CD4-positive, alpha-beta memory T cell (primary cell): ENCODE measurements at regions not wholly inside any gene's neighbourhood (a gene's known extent, or its start where the extent isn't known, plus 50 kb on each side); places are given as distances from the start of the nearest gene placed in this dataset.
"Not testable (repeated sequence)": the region's sequence is repeated elsewhere in the genome, so short reads cannot be mapped to it uniquely, and the experiment has no call there.

Experiments used
- CTCF ChIA-PET: fragments of 350-600 bp; sonication (Branson Sonifier 250); formaldehyde crosslinking; loops from one replicate; lab custom pipeline; 2021; ENCODE audit warnings: inconsistent platforms; ENCODE audit not compliant: partially characterized antibody; lab: Charles Lee
- POLR2A ChIA-PET: fragments of 350-600 bp; sonication (Branson Sonifier 250); formaldehyde crosslinking; loops from one replicate; lab custom pipeline; 2021; ENCODE audit not compliant: partially characterized antibody; lab: Charles Lee
- DNase-seq, 5 donors: peaks; one replicate each; pipeline versions ENCODE4 v3.0.0 to v3.0.0-alpha.2; 2020 to 2022; ENCODE audit warnings: mixed read lengths in 1 of 5
- H3K27ac ChIP-seq: one replicate; pipeline ENCODE4 v1.7.0; 2013; ENCODE audit warnings: low read depth, low read length
- H3K27me3 ChIP-seq: 2 replicates; pipeline ENCODE4 v1.7.0; 2013; ENCODE audit warnings: mild to moderate bottlenecking, low read length, moderate library complexity; ENCODE audit not compliant: insufficient read depth
- H3K36me3 ChIP-seq: 2 replicates; pipeline ENCODE4 v1.7.0; 2013; ENCODE audit warnings: mild to moderate bottlenecking, low read length, moderate library complexity; ENCODE audit not compliant: insufficient read depth
- H3K4me1 ChIP-seq: 2 replicates; pipeline ENCODE4 v1.7.0; 2013; ENCODE audit warnings: mild to moderate bottlenecking, low read length, moderate library complexity; ENCODE audit not compliant: insufficient read depth
- H3K4me3 ChIP-seq, 2 donors: one replicate each; pipeline ENCODE4 v1.7.0; 2013; ENCODE audit warnings: low read length in 2 of 2, mild to moderate bottlenecking in 1 of 2
- H3K9me3 ChIP-seq, 2 donors: one replicate each; pipeline ENCODE4 v1.7.0; 2013; ENCODE audit warnings: low read length in 2 of 2, control low read depth in 1 of 2; ENCODE audit not compliant: control insufficient read depth in 1 of 2
- H3K27ac Mint-ChIP-seq, 7 donors: one replicate each; pipeline ENCODE4 v1.8.0; 2020 to 2021; ENCODE audit warnings: mixed read lengths in 7 of 7, mild to moderate bottlenecking in 6 of 7, inconsistent platforms in 3 of 7, moderate library complexity in 3 of 7
- H3K27me3 Mint-ChIP-seq, 2 donors: one replicate each; pipeline ENCODE4 v1.8.0; 2020 to 2021; ENCODE audit warnings: mixed read lengths in 2 of 2
- H3K36me3 Mint-ChIP-seq, 2 donors: one replicate each; pipeline ENCODE4 v1.8.0; 2020 to 2021; ENCODE audit warnings: mixed read lengths in 2 of 2, inconsistent platforms in 1 of 2, mild to moderate bottlenecking in 1 of 2
- H3K4me1 Mint-ChIP-seq, 4 donors: one replicate each; pipeline ENCODE4 v1.8.0; 2020 to 2021; ENCODE audit warnings: mixed read lengths in 4 of 4, mild to moderate bottlenecking in 1 of 4
- H3K4me3 Mint-ChIP-seq, 8 donors: one replicate each; pipeline ENCODE4 v1.8.0; 2020 to 2021; ENCODE audit warnings: mixed read lengths in 8 of 8, mild to moderate bottlenecking in 7 of 8, moderate library complexity in 6 of 8, inconsistent platforms in 3 of 8
- H3K9me3 Mint-ChIP-seq, 8 donors: one replicate each; pipeline ENCODE4 v1.8.0; 2020 to 2021; ENCODE audit warnings: mixed read lengths in 8 of 8, mild to moderate bottlenecking in 5 of 8, inconsistent platforms in 3 of 8, moderate library complexity in 1 of 8
- intact Hi-C: fragments of 100-400 bp; cut with micrococcal nuclease; formaldehyde crosslinking; loops from one replicate; pipeline ENCODE4 v1.15.1; 2023

DNA sequence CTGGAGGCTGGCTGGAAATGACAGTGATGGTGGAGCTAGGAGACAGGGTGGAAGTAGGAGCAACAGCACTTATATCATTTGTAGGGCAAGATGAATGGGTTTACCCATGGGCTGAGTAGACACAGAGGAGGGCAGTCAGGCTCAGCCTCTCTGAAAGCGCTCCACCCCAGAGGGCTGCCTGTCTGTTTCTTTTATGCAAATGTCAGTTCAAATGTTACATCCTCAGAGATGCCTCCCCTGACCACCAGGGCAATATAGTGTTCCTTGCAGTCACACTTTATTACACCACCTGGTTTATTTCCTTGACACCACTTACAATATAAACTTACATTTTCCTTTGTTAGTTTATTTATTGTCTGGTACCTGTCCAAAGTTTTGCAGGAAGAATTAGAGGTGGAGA, 159.5 kb upstream of the IL12B start:
- intact Hi-C loops = no loop called here
- no peak for DNase-seq
- CTCF ChIA-PET = no interaction called here

DNA sequence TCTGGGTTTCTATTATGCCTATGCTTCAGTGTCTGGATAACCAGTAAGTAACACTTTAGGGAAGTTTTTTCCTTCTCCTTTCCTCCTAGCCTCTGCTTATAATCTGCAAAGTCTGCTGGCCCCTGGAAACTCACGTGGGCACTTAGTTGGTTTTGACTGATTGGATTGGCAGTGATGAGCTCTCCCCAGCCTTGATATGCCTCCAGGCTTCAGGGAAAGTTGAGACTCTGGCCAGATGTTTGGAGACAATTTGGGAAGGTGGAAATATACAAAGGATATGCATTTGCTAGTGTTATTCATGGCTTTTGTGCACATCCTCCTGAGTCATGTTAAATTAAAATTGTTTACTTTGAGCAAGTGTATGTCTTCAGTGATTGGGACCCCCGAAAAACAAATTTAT, 160.2 kb upstream of the IL12B start:
- H3K27ac ChIP-seq = no peak overlapping the region
- Mint-ChIP-seq H3K27me3 (peaks cover 0 to 2% of the 10 kb centered on the region in 2 donors), H3K4me1 (no peaks in the 10 kb centered on the region), H3K4me3 (no peak overlapping the region), H3K9me3 (peaks cover 0 to 3% (median 0%) of the 10 kb centered on the region in 8 donors), H3K36me3 (no peaks in the 10 kb centered on the region), H3K27ac (no peak overlapping the region)
- no peaks in the 10 kb centered on the region for H3K36me3 ChIP-seq
- ChIA-PET POLR2A (no interaction called here), CTCF (no interaction called here)
- H3K9me3 ChIP-seq = no peaks in the 10 kb centered on the region
- intact Hi-C loops = no loop called here
- no peaks in the 10 kb centered on the region for H3K27me3 ChIP-seq
- no peak for DNase-seq
- no peaks in the 10 kb centered on the region for H3K4me1 ChIP-seq
- H3K4me3 ChIP-seq = no peak overlapping the region

More for the DNA sequence above, 159.5 kb upstream of the IL12B start:
- Mint-ChIP-seq H3K36me3 (no peaks in the 10 kb centered on the region), H3K27ac (no peak overlapping the region), H3K27me3 (peaks cover 0 to 2% of the 10 kb centered on the region in 2 donors), H3K4me3 (no peak overlapping the region), H3K4me1 (no peaks in the 10 kb centered on the region), H3K9me3 (peaks cover 0 to 3% (median 0%) of the 10 kb centered on the region in 8 donors)
- H3K27ac ChIP-seq = no peak overlapping the region
- POLR2A ChIA-PET = no interaction called here
- no peaks in the 10 kb centered on the region for H3K4me1 ChIP-seq
- no peaks in the 10 kb centered on the region for H3K36me3 ChIP-seq
- no peaks in the 10 kb centered on the region for H3K9me3 ChIP-seq
- H3K4me3 ChIP-seq = no peak overlapping the region
- H3K27me3 ChIP-seq = no peaks in the 10 kb centered on the region

DNA sequence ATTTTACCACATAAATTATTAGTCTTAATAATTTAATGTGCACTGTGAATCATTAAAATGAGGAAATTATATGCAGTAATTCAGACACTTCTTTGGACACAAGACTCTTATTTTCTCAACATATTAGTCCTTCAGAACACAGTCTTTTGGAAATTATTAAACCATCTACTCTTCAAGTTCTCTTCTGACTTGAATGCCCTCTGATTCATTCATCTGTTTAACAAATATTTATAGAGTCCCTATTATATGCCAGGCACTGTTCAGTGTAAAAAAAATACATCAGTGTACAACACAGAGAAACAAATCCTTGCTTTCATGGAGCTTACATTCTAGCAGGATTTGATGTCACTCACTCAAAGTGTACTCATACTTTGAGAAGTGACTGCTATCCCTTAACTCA, 163.4 kb upstream of the IL12B start:
- no peak for DNase-seq
- intact Hi-C loops = no loop called here
- H3K9me3 Mint-ChIP-seq = peaks cover 0 to 3% (median 0%) of the 10 kb centered on the region in 8 donors

DNA sequence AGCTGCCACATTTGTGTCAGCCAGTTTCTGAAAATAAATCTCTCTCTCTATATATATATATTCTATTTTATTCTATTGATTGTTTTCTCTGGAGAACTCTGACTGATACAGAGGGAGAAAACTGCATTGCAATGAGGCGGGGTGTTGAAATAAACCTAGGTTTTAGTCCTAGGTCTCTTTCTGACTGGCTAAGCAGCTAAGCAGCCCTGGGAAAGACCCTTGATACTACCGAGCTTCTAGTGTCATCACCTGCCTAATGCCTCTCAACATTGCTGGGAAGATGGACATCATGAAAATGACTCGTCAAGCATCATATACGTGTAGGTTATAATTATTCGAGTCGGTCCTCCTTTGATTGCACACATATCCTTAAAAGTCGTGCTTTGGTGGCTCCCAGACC, 166.5 kb upstream of the IL12B start:
- POLR2A ChIA-PET = no interaction called here
- intact Hi-C loops = no loop called here
- H3K4me1 Mint-ChIP-seq = no peaks in the 10 kb centered on the region
- Histone ChIP-seq H3K27me3 (no peaks in the 10 kb centered on the region), H3K4me1 (no peaks in the 10 kb centered on the region), H3K27ac (no peak overlapping the region), H3K4me3 (no peak overlapping the region), H3K36me3 (no peaks in the 10 kb centered on the region), H3K9me3 (no peaks in the 10 kb centered on the region)
- H3K36me3 Mint-ChIP-seq = no peaks in the 10 kb centered on the region
- no peaks in the 10 kb centered on the region for H3K27me3 Mint-ChIP-seq
- H3K9me3 Mint-ChIP-seq = peaks cover 0 to 6% (median 0%) of the 10 kb centered on the region in 8 donors
- CTCF ChIA-PET = interaction anchor here (1.3 kb wide), 1 partner anchor 20 kb away, joined by 4 read pairs; no protein-coding TSS in a partner anchor
- no peak overlapping the region for H3K27ac Mint-ChIP-seq
- H3K4me3 Mint-ChIP-seq = no peak overlapping the region
- DNase-seq = no peak

More for the DNA sequence above, 163.4 kb upstream of the IL12B start:
- Histone ChIP-seq H3K4me1 (no peaks in the 10 kb centered on the region), H3K36me3 (no peaks in the 10 kb centered on the region), H3K27me3 (no peaks in the 10 kb centered on the region), H3K27ac (no peak overlapping the region), H3K4me3 (no peak overlapping the region), H3K9me3 (no peaks in the 10 kb centered on the region)
- Mint-ChIP-seq H3K4me1 (no peaks in the 10 kb centered on the region), H3K4me3 (no peak overlapping the region), H3K27me3 (no peaks in the 10 kb centered on the region), H3K27ac (no peak overlapping the region), H3K36me3 (no peaks in the 10 kb centered on the region)
- ChIA-PET CTCF (no interaction called here), POLR2A (no interaction called here)

DNA sequence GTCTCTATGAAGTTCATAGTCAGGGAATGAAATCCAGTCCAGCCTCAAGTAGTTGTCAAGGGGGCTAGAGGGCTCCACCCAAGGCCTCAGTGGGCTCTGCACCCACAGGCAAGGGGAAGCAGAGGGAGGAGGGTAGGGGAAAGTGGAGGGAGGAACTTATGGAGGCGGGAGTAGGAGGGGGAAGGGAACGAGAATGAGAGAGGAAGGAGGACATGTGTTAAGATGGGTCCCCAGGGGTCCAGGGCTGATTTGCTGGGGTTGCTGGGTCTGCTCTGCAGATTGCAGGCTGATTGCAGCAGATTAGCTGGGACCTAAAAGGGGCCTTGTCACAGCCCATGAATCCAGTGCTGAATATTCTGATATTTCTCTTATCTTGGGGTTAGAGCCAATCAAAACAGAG, 166.9 kb upstream of the IL12B start:
- ChIA-PET CTCF (no interaction called here), POLR2A (no interaction called here)
- no peak overlapping the region for H3K27ac Mint-ChIP-seq
- H3K9me3 Mint-ChIP-seq = peaks cover 0 to 6% (median 0%) of the 10 kb centered on the region in 8 donors
- Histone ChIP-seq H3K27ac (no peak overlapping the region), H3K27me3 (no peaks in the 10 kb centered on the region), H3K36me3 (no peaks in the 10 kb centered on the region), H3K4me3 (no peak overlapping the region), H3K4me1 (no peaks in the 10 kb centered on the region), H3K9me3 (no peaks in the 10 kb centered on the region)
- no peaks in the 10 kb centered on the region for H3K36me3 Mint-ChIP-seq
- intact Hi-C loops = no loop called here
- H3K4me1 Mint-ChIP-seq = no peaks in the 10 kb centered on the region
- H3K4me3 Mint-ChIP-seq = no peak overlapping the region
- no peak for DNase-seq
- no peaks in the 10 kb centered on the region for H3K27me3 Mint-ChIP-seq

DNA sequence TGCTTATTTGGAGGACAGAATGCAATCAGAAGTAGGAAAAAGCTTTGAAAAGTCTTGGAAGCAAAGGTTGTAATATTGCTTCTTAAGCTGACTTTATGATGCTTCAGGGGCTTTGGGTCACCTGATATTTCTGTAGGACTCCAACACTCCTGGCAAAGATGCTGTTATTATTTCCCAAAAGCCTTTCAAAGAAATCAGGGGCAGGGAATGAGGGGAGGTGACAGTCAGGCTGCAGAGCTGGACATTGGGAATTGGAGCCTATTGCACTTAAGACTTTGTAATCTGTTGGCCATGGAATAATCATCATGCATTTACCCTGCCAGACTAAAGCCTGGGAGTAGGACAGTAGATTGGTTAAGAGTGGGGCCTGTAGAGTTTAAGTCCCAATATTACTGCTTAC, 168.3 kb upstream of the IL12B start:
- H3K27me3 Mint-ChIP-seq = no peaks in the 10 kb centered on the region
- POLR2A ChIA-PET = no interaction called here
- no peaks in the 10 kb centered on the region for H3K4me1 ChIP-seq
- H3K27ac ChIP-seq = no peak overlapping the region
- no peak overlapping the region for H3K4me3 ChIP-seq
- peaks cover 0 to 3% (median 0%) of the 10 kb centered on the region in 8 donors for H3K9me3 Mint-ChIP-seq
- no peak for DNase-seq
- intact Hi-C loops = no loop called here
- H3K4me1 Mint-ChIP-seq = no peaks in the 10 kb centered on the region
- no peak overlapping the region for H3K4me3 Mint-ChIP-seq
- no peaks in the 10 kb centered on the region for H3K36me3 Mint-ChIP-seq
- H3K9me3 ChIP-seq = no peaks in the 10 kb centered on the region
- no peak overlapping the region for H3K27ac Mint-ChIP-seq
- no peaks in the 10 kb centered on the region for H3K36me3 ChIP-seq
- CTCF ChIA-PET = no interaction called here
- H3K27me3 ChIP-seq = no peaks in the 10 kb centered on the region

DNA sequence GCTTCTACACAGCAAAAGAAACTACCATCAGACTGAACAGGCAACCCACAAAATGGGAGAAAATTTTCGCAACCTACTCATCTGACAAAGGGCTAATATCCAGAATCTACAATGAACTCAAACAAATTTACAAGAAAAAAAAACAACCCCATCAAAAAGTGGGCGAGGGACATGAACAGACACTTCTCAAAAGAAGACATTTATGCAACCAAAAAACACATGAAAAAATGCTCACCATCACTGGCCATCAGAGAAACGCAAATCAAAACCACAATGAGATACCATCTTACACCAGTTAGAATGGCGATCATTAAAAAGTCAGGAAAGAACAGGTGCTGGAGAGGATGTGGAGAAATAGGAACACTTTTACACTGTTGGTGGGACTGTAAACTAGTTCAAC, 171.8 kb upstream of the IL12B start:
- H3K9me3 ChIP-seq, H3K4me3 ChIP-seq, H3K36me3 Mint-ChIP-seq, H3K4me1 ChIP-seq, H3K4me1 Mint-ChIP-seq, H3K4me3 Mint-ChIP-seq, DNase-seq, CTCF ChIA-PET, H3K27ac Mint-ChIP-seq, H3K27ac ChIP-seq, POLR2A ChIA-PET, H3K27me3 ChIP-seq, H3K36me3 ChIP-seq, H3K27me3 Mint-ChIP-seq, intact Hi-C loops, H3K9me3 Mint-ChIP-seq: not testable (repeated sequence)

DNA sequence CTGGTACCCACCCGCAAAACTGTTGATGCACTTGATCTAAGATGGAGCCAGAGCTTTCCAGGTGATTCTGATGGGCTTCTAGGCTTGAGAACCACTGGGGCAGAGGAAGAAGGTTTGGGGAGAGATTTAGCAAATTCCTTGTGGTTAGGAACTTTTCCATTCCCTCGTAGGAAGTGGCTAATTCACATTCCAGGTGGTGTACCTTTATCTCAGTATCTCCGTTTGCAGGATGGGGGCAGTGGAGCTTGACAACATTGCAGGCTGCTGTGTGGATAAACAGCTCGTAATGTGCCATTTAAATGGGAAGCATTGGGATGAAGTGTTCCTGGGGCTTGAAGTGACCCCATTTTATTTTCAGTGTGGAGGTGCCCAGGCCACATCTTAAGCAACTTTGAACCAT, 172.9 kb upstream of the IL12B start:
- no peak for DNase-seq
- H3K4me3 Mint-ChIP-seq = no peak overlapping the region
- intact Hi-C loops = no loop called here
- no peaks in the 10 kb centered on the region for H3K36me3 Mint-ChIP-seq
- Histone ChIP-seq H3K4me3 (no peak overlapping the region), H3K27me3 (no peaks in the 10 kb centered on the region), H3K27ac (no peak overlapping the region), H3K9me3 (no peaks in the 10 kb centered on the region), H3K36me3 (no peaks in the 10 kb centered on the region), H3K4me1 (no peaks in the 10 kb centered on the region)
- ChIA-PET POLR2A (no interaction called here), CTCF (interaction anchor here (0.9 to 1.8 kb wide), 2 partner anchors 11 to 13 kb away, joined by 3 to 9 read pairs; no protein-coding TSS in a partner anchor)
- H3K27ac Mint-ChIP-seq = no peak overlapping the region
- no peaks in the 10 kb centered on the region for H3K4me1 Mint-ChIP-seq
- peaks cover 0 to 5% (median 0%) of the 10 kb centered on the region in 8 donors for H3K9me3 Mint-ChIP-seq
- no peaks in the 10 kb centered on the region for H3K27me3 Mint-ChIP-seq
